ENCODE measurements at regions not wholly inside any gene's neighbourhood (a gene's known extent, or its start where the extent isn't known, plus 50 kb on each side); places are given as distances from the start of the nearest gene placed in this dataset.

GRCh38 chr2:11996618-11997017 is 250.2 kb downstream of the LPIN1 start:
- H3K27ac ChIP-seq, result no peak overlapping the region
- no peak for TF ChIP-seq CTCF (IDR thresholded peaks at IDR 0.05)
- TF ChIP-seq ZFX (IDR thresholded peaks at IDR 0.05; ENCODE audit: borderline replicate concordance), result no peak

GRCh38 chr2:11997142-11997541 is 250.7 kb downstream of the LPIN1 start:
- no peak overlapping the region for H3K27ac ChIP-seq
- TF ChIP-seq ZFX (IDR thresholded peaks at IDR 0.05; ENCODE audit: borderline replicate concordance) (no peak), CTCF (IDR thresholded peaks at IDR 0.05) (no peak)

DNA sequence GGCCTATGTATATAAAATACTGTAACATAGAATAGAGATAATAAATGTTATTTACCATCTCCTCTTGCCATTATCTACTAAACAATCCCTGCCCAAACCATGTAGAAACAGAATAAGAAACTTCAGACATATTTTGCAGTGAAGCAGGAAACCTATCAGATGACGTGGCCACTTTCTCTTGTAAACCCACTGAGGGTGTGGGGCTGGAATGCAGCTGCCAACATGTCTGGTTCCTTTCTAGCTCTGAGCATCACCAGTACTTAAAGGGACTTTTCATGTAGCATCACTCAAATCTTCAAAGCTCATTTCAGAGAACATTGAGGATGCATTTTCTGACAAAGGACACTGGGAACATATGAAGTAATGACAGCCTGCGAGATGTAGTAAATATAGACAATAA is 251.8 kb downstream of the LPIN1 start:
- no peak for TF ChIP-seq CTCF (IDR thresholded peaks at IDR 0.05)
- no peak for TF ChIP-seq ZFX (IDR thresholded peaks at IDR 0.05; ENCODE audit: borderline replicate concordance)
- no peak overlapping the region for H3K27ac ChIP-seq

DNA sequence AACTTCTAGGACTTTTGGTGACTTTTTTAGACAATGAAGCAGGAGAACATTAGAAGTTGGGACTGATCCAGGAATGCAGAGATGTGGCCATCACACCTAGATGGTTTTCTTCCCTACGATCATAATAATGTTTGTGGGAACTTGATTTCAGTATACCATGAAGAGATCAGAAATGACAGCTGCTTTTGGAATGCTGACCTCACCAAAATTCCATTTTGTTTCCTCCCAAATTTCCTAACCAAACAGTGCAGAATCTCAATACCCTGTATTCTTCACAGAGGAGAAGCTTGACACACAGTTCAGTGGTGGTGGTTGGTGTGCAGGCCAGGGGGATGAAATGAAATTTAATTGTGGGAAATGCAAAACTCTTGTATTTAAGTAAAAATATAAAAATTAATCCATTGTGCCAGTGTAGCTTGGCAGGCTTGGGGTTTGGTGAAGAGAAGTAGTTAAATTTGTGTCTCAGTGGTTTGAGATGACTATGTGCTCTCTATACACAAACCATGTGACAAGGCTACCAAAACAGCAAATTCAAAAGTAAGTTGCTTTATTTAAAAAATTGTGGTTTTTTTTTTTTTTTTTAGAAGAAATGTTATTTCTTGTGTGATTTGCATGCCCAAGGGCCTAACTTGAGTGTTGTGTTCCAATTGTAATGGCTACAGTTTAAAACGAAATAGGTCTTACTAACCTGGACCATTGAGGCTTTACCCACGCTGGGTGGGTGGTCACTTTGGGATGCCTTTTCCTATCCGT is 252.4 kb downstream of the LPIN1 start:
- TF ChIP-seq CTCF (IDR thresholded peaks at IDR 0.05) (no peak), ZFX (IDR thresholded peaks at IDR 0.05; ENCODE audit: borderline replicate concordance) (no peak)
- H3K27ac ChIP-seq, result no peak overlapping the region

DNA sequence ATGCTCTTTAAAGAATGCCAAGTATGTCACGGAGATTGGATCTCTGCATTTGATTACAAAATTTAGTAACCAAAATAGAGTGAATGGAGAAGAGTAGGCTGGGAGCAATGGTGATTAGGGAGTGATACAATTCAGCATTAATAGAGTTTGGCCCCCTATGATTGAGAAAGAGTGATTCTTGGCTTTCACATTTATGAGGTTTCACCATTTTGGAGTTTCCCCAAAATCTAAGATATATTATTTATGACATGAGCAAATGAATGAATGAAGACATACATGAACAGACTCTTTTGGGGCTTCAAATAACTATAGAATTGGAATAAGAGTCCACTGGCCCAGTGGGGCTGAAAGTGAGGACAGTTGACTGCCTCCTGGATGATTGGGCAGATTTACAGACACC is 255.2 kb downstream of the LPIN1 start:
- H3K27ac ChIP-seq, result no peak overlapping the region
- TF ChIP-seq CTCF (IDR thresholded peaks at IDR 0.05) (no peak), ZFX (IDR thresholded peaks at IDR 0.05; ENCODE audit: borderline replicate concordance) (no peak)

GRCh38 chr2:12002215-12002614 is 255.8 kb downstream of the LPIN1 start:
- H3K27ac ChIP-seq, result no peak overlapping the region
- no peak for TF ChIP-seq CTCF (IDR thresholded peaks at IDR 0.05)
- TF ChIP-seq ZFX (IDR thresholded peaks at IDR 0.05; ENCODE audit: borderline replicate concordance), result no peak

GRCh38 chr2:12004713-12005112 is 258.3 kb downstream of the LPIN1 start:
- no peak overlapping the region for H3K27ac ChIP-seq
- no peak for TF ChIP-seq ZFX (IDR thresholded peaks at IDR 0.05; ENCODE audit: borderline replicate concordance)

Measured in 22Rv1 (cell line).